ENCODE measurements at regions not wholly inside any gene's neighbourhood (a gene's known extent, or its start where the extent isn't known, plus 50 kb on each side); places are given as distances from the start of the nearest gene placed in this dataset.

GRCh38 chr13:112127564-112128330 lies 60.8 kb downstream of the SOX1 start (continued):
- no peak for TF ChIP-seq CHD7 (IDR thresholded peaks at IDR 0.05; ENCODE audit: insufficient replicate concordance, low read length)
- TF ChIP-seq CBX8 (IDR thresholded peaks at IDR 0.05; ENCODE audit: borderline replicate concordance, low read depth, low read length), result no peak
- TF ChIP-seq SIRT6 (IDR thresholded peaks at IDR 0.05; ENCODE audit: low read length), result no peak
- TF ChIP-seq RAD21 (IDR thresholded peaks at IDR 0.05 in 1 of 2, conservative IDR thresholded peaks at IDR 0.05 in 1 of 2; ENCODE audit: low read depth in 2 of 2, low read length in 2 of 2), result no peak
